K562 (cell line): ENCODE measurements at regions not wholly inside any gene's neighbourhood (a gene's known extent, or its start where the extent isn't known, plus 50 kb on each side); places are given as distances from the start of the nearest gene placed in this dataset.

Experiments used
- ATAC-seq: fragments of 200-7000 bp; cut with Tn5 transposase; 3 replicates; pipeline ENCODE4 v1.9.1; 2020; ENCODE audit warnings: moderate library complexity
- BruUV-seq: library from RNA; stranded (reverse); fragments of 400-500 nt; replicated peaks from 2 replicates; lab custom pipeline; 2021; lab: Mats Ljungman, UMichigan
- CTCF ChIA-PET: fragments of 300-600 bp; formaldehyde crosslinking; extraction: SDS; loops from one replicate; lab custom pipeline; 2021; ENCODE audit warnings: low intra/inter-chr PET ratio; lab: Yijun Ruan, JAX
- POLR2A ChIA-PET: fragments of 300-600, 350-650 bp; sonication (Branson Sonifier 250); formaldehyde crosslinking; extraction: SDS; loops from one replicate; lab custom pipeline; 2021; ENCODE audit warnings: antibody characterized with exemption, inconsistent platforms; lab: Yijun Ruan, JAX
- DNase-seq, 4 experiments: peaks; one replicate each; pipeline versions ENCODE4 v3.0.0 to v3.0.0-alpha.2; 2011 to 2018; ENCODE audit warnings: low spot score in 3 of 4, mixed read lengths in 3 of 4; ENCODE audit errors: extremely low read depth in 1 of 4
- FAIRE-seq: peaks from 2 replicates; lab custom pipeline; 2011; peaks lifted over from hg19 to GRCh38; lab: Jason Lieb, UNC
- H2AFZ ChIP-seq: 2 replicates; pipeline ENCODE4 v1.6.0; 2011; ENCODE audit warnings: low read depth, low read length, control low read depth, inconsistent platforms
- H3K27ac ChIP-seq: fragments of 200-600 bp; 3 replicates; pipeline ENCODE4 v1.8.0; 2011; ENCODE audit warnings: low read depth, mild to moderate bottlenecking, control low read depth, inconsistent platforms, low read length, moderate library complexity, mixed read lengths; ENCODE audit errors: extremely low read depth
- H3K27me3 ChIP-seq, 2 experiments: fragments of 300-600 bp in 1 of 2; 2 replicates in 1 of 2; 3 replicates in 1 of 2; pipeline versions ENCODE4 v1.6.0 to v1.8.0; 2011; ENCODE audit warnings: inconsistent platforms in 2 of 2, low read length in 2 of 2, mild to moderate bottlenecking in 1 of 2, mixed read lengths in 1 of 2, moderate library complexity in 1 of 2; ENCODE audit not compliant: control insufficient read depth in 2 of 2, insufficient read depth in 2 of 2
- H3K36me3 ChIP-seq: fragments of 300-600 bp; 3 replicates; pipeline ENCODE4 v1.8.0; 2011; ENCODE audit warnings: mild to moderate bottlenecking, low read length, inconsistent platforms; ENCODE audit not compliant: control insufficient read depth, insufficient read depth
- H3K4me1 ChIP-seq, 2 experiments: fragments of 200-600 bp in 1 of 2; replicated peaks in 1 of 2; 2 replicates in 1 of 2; 3 replicates in 1 of 2; pipeline versions ENCODE4 v1.5.1 to v1.8.0; 2011; ENCODE audit warnings: inconsistent platforms in 2 of 2, low read length in 2 of 2, mild to moderate bottlenecking in 1 of 2, mixed read lengths in 1 of 2, moderate library complexity in 1 of 2; ENCODE audit not compliant: control insufficient read depth in 2 of 2, insufficient read depth in 2 of 2
- H3K4me2 ChIP-seq: 2 replicates; pipeline ENCODE4 v1.6.1; 2011; ENCODE audit warnings: low read length, control low read depth, inconsistent platforms, mixed read lengths; ENCODE audit not compliant: insufficient read depth
- H3K4me3 ChIP-seq: fragments of 200-600 bp; sonication (generic), shearing (Covaris generic); 2 replicates; pipeline ENCODE4 v1.5.1; 2016; ENCODE audit warnings: control low read depth, inconsistent platforms
- H3K79me2 ChIP-seq: fragments of 200-600 bp; 3 replicates; pipeline ENCODE4 v1.8.0; 2011; ENCODE audit warnings: low read length, inconsistent platforms; ENCODE audit not compliant: control insufficient read depth, insufficient read depth
- H3K9ac ChIP-seq, 2 experiments: 2 replicates each; pipeline versions ENCODE4 v1.6.0 to v1.6.1; 2011; ENCODE audit warnings: low read depth in 2 of 2, low read length in 2 of 2, control low read depth in 1 of 2, inconsistent platforms in 1 of 2, mild to moderate bottlenecking in 1 of 2, mixed read lengths in 1 of 2; ENCODE audit not compliant: insufficient read depth in 1 of 2
- H3K9me1 ChIP-seq: one replicate; pipeline ENCODE4 v1.6.0; 2011; ENCODE audit warnings: inconsistent platforms, mild to moderate bottlenecking, low read length, moderate library complexity; ENCODE audit not compliant: control insufficient read depth, insufficient read depth
- H3K9me3 ChIP-seq: replicated peaks from 2 replicates; pipeline ENCODE4 v1.5.1; 2011; ENCODE audit warnings: low read depth, low read length, inconsistent platforms; ENCODE audit not compliant: control insufficient read depth, insufficient read depth
- H4K20me1 ChIP-seq: replicated peaks from 2 replicates; pipeline ENCODE4 v1.6.1; 2011; ENCODE audit warnings: low read length, inconsistent platforms, mixed read lengths; ENCODE audit not compliant: control insufficient read depth, insufficient read depth
- CLOCK ChIP-seq: fragments of 250-450 bp; sonication (Bioruptor Pico); IDR thresholded peaks from 2 replicates; pipeline ENCODE4 v1.4.0; 2020; ENCODE audit warnings: mild to moderate bottlenecking, moderate library complexity, borderline replicate concordance
- EZH2 ChIP-seq: IDR thresholded peaks from 2 replicates; pipeline ENCODE4 v1.6.1; 2012; ENCODE audit warnings: low read depth, mild to moderate bottlenecking, inconsistent platforms, low read length, borderline replicate concordance
- GATAD2A ChIP-seq: fragments of 450-650 bp; IDR thresholded peaks from 2 replicates; pipeline ENCODE4 v1.6.1; 2017
- HMBOX1 ChIP-seq: sonication (generic); IDR thresholded peaks from 2 replicates; pipeline ENCODE4 v1.6.1; 2016
- HMG20B ChIP-seq: fragments of 250-450 bp; sonication (Bioruptor Pico); IDR thresholded peaks from 2 replicates; pipeline ENCODE4 v1.5.0; 2021; ENCODE audit warnings: mild to moderate bottlenecking
- NONO ChIP-seq, 2 experiments: fragments of 200-400 bp in 1 of 2; fragments of 450-650 bp in 1 of 2; formaldehyde crosslinking in 1 of 2; IDR thresholded peaks; 2 replicates each; pipeline ENCODE4 v1.6.1; 2017; ENCODE audit warnings: low read depth in 2 of 2, mild to moderate bottlenecking in 2 of 2, moderate library complexity in 2 of 2, low read length in 1 of 2
- NR1H2 ChIP-seq: sonication (generic); formaldehyde crosslinking; IDR thresholded peaks from 2 replicates; pipeline ENCODE4 v1.4.0; 2020; ENCODE audit warnings: mild to moderate bottlenecking, missing genetic modification reagents
- PPARD ChIP-seq: fragments of 250-450 bp; sonication (Bioruptor Pico); IDR thresholded peaks from 2 replicates; pipeline ENCODE4 v1.8.0; 2022; ENCODE audit warnings: inconsistent platforms, mild to moderate bottlenecking, moderate library complexity
- PRPF4 ChIP-seq: fragments of 200-400 bp; formaldehyde crosslinking; IDR thresholded peaks from one replicate; pipeline ENCODE4 v1.6.1; 2017; ENCODE audit warnings: low read length, low read depth, mild to moderate bottlenecking; ENCODE audit not compliant: insufficient read depth, poor library complexity, severe bottlenecking
- ZC3H11A ChIP-seq: IDR thresholded peaks from 2 replicates; pipeline ENCODE4 v1.6.1; 2012; ENCODE audit warnings: low read depth, low read length, improper control_type of control experiment
- WGBS: fragments of 100-300 bp; shearing (Covaris generic); methylation state at CpG from one replicate; pipeline ENCODE4 v1.1.6; 2016; ENCODE audit warnings: low coverage, mixed read lengths; ENCODE audit not compliant: insufficient coverage; ENCODE audit errors: missing lambda C conversion rate; 5-methylcytosine and 5-hydroxymethylcytosine counted together
- in situ Hi-C: fragments of 300-500 bp; cut with MboI; formaldehyde crosslinking; loops from 4 replicates; pipeline ENCODE4 v1.15.0; 2018; ENCODE audit warnings: inconsistent platforms, mixed read lengths
- intact Hi-C: fragments of 100-400 bp; cut with micrococcal nuclease; formaldehyde crosslinking; loops from 2 replicates; pipeline ENCODE4 v1.14.2; 2022

- Histone ChIP-seq H3K9ac (no peak overlapping the region), H3K4me2 (no peak overlapping the region), H2AFZ (no peak overlapping the region), H3K27ac (no peak overlapping the region), H3K27me3 (no peaks in the 10 kb centered on the region; a peak in 1 of 5 replicates), H3K36me3 (no peaks in the 10 kb centered on the region), H4K20me1 (no peaks in the 10 kb centered on the region), H3K79me2 (no peaks in the 10 kb centered on the region), H3K4me1 (no peaks in the 10 kb centered on the region), H3K9me3 (no peaks in the 10 kb centered on the region), H3K9me1 (no peaks in the 10 kb centered on the region), H3K4me3 (no peak overlapping the region)
- no peak for TF ChIP-seq ZC3H11A
- TF ChIP-seq NONO (IDR thresholded peaks at IDR 0.05; ENCODE audit: low read depth in 2 of 2, low read length in 1 of 2) = no peak
- no peak for TF ChIP-seq HMBOX1
- no peak for TF ChIP-seq EZH2
- no peak for TF ChIP-seq HMG20B (CRISPR knock-in tag)
- no peak for TF ChIP-seq PRPF4
- no peak for ATAC-seq
- DNase-seq = no peak
- intact Hi-C loops (no loop called here), in situ Hi-C loops (no loop called here)
- CTCF ChIA-PET = no interaction called here
- WGBS = 2% methylated on average over 3 of the region's 3 CpGs
- POLR2A ChIA-PET = no interaction called here
- FAIRE-seq = no peak
- no TSS peak for BruUV-seq
Observed at GRCh38 chr6:113653275-113653674, 203.9 kb upstream of the MARCKS start.

GRCh38 chr6:113654396-113654795 lies 202.7 kb upstream of the MARCKS start:
- Histone ChIP-seq H3K27ac (no peak overlapping the region), H3K4me1 (no peaks in the 10 kb centered on the region), H3K27me3 (no peaks in the 10 kb centered on the region; a peak in 1 of 5 replicates), H3K4me2 (no peak overlapping the region), H3K36me3 (no peaks in the 10 kb centered on the region), H3K79me2 (no peaks in the 10 kb centered on the region), H3K4me3 (no peak overlapping the region), H3K9me3 (no peaks in the 10 kb centered on the region), H2AFZ (no peak overlapping the region), H3K9ac (no peak overlapping the region), H3K9me1 (no peaks in the 10 kb centered on the region), H4K20me1 (no peaks in the 10 kb centered on the region)
- BruUV-seq = no TSS peak
- intact Hi-C loops (no loop called here), in situ Hi-C loops (no loop called here)
- no peak for ATAC-seq
- no peak for FAIRE-seq
- no peak for DNase-seq
- ChIA-PET CTCF (no interaction called here), POLR2A (no interaction called here)
- TF ChIP-seq NR1H2 (CRISPR knock-in tag) = no peak
- TF ChIP-seq GATAD2A = no peak
- TF ChIP-seq PPARD (CRISPR knock-in tag) = no peak
- no peak for TF ChIP-seq CLOCK (CRISPR knock-in tag)
